SU-DHL-6 (cell line): ENCODE measurements at regions not wholly inside any gene's neighbourhood (a gene's known extent, or its start where the extent isn't known, plus 50 kb on each side); places are given as distances from the start of the nearest gene placed in this dataset.

Experiments
- H2AFZ ChIP-seq: fragments of 200-600 bp; sonication (generic); 2 replicates; pipeline ENCODE4 v1.6.1; 2014; ENCODE audit warnings: low read depth, mild to moderate bottlenecking, moderate library complexity, mixed read lengths, antibody characterized with exemption, low read length; ENCODE audit not compliant: severe bottlenecking
- H3F3A ChIP-seq: fragments of 200-600 bp; shearing (Covaris generic); 2 replicates; pipeline ENCODE4 v1.6.0; 2016; ENCODE audit warnings: antibody characterized with exemption, mild to moderate bottlenecking; ENCODE audit not compliant: insufficient read depth
- H3K27ac ChIP-seq: fragments of 200-600 bp; sonication (generic); 2 replicates; pipeline ENCODE4 v1.5.1; 2016; ENCODE audit warnings: low read depth, mild to moderate bottlenecking, low read length, moderate library complexity, mixed read lengths
- H3K27me3 ChIP-seq: fragments of 200-600 bp; sonication (generic), shearing (Covaris generic); 2 replicates; pipeline ENCODE4 v1.6.0; 2014; ENCODE audit warnings: mild to moderate bottlenecking, low read length
- H3K36me3 ChIP-seq: fragments of 200-600 bp; sonication (generic); 2 replicates; pipeline ENCODE4 v1.6.1; 2014; ENCODE audit warnings: mild to moderate bottlenecking, low read length, mixed read lengths
- H3K4me2 ChIP-seq: fragments of 300-600, 200-600 bp; shearing (Covaris generic), sonication (generic); 2 replicates; pipeline ENCODE4 v1.6.0; 2014; ENCODE audit warnings: low read length, low read depth, mild to moderate bottlenecking; ENCODE audit not compliant: poor library complexity, severe bottlenecking
- H3K4me3 ChIP-seq: fragments of 200-600 bp; sonication (generic); 2 replicates; pipeline ENCODE4 v1.5.1; 2014; ENCODE audit warnings: antibody characterized with exemption, low read length, mild to moderate bottlenecking, mixed read lengths; ENCODE audit not compliant: insufficient read depth, poor library complexity, severe bottlenecking
- H3K79me2 ChIP-seq: fragments of 200-600 bp; sonication (generic); 2 replicates; pipeline ENCODE4 v1.6.1; 2014; ENCODE audit warnings: mild to moderate bottlenecking, low read length, moderate library complexity; ENCODE audit not compliant: insufficient read depth
- H3K9ac ChIP-seq: fragments of 200-600 bp; sonication (generic); 2 replicates; pipeline ENCODE4 v1.7.0; 2014; ENCODE audit warnings: mild to moderate bottlenecking, low read length
- H3K9me2 ChIP-seq: fragments of 200-600 bp; sonication (generic); replicated peaks from 2 replicates; pipeline ENCODE4 v1.6.1; 2014; ENCODE audit warnings: low read length; ENCODE audit not compliant: insufficient read depth
- H3K9me3 ChIP-seq: fragments of 200-600 bp; sonication (generic); 2 replicates; pipeline ENCODE4 v1.6.1; 2014; ENCODE audit warnings: low read length, mixed read lengths; ENCODE audit not compliant: insufficient read depth
- H4K20me1 ChIP-seq: fragments of 200-600 bp; sonication (generic); 2 replicates; pipeline ENCODE4 v1.6.1; 2014; ENCODE audit warnings: low read depth, mild to moderate bottlenecking, antibody characterized with exemption, low read length, moderate library complexity, mixed read lengths
- EZH2phosphoT487 ChIP-seq: fragments of 200-600 bp; sonication (generic), shearing (Covaris generic); conservative IDR thresholded peaks from 2 replicates; pipeline ENCODE4 v1.6.1; 2018; ENCODE audit warnings: mild to moderate bottlenecking, antibody characterized with exemption, low read length, moderate library complexity, mixed read lengths
- TF ChIP-seq, protein P1 (sequence below): fragments of 200-600 bp; sonication (generic); IDR thresholded peaks from one replicate; pipeline ENCODE4 v1.5.1; 2017; ENCODE audit warnings: antibody characterized with exemption, mild to moderate bottlenecking, low read length, moderate library complexity; ENCODE audit not compliant: insufficient read depth, poor library complexity, severe bottlenecking

DNA sequence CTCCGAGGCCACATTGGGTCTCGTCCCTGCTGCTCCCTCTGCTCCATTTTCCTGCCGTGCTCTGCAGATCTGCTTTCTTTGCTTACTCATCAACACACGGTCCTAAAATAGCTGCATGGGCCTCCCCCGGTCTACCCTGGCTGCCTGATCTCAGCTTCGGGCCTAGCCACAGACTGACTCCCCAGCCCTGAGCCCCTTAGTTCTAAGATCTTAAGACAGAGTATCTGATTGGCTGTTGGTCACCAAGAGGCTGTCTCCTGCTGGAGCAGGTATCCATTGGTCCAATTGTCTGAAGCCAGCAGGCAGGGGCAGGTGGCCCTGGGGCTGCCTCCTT is 53.7 kb upstream of the NECTIN1 start:
- no peaks in the 10 kb centered on the region for H3K36me3 ChIP-seq
- H3K4me3 ChIP-seq: no peak overlapping the region
- TF ChIP-seq, protein P1, sequence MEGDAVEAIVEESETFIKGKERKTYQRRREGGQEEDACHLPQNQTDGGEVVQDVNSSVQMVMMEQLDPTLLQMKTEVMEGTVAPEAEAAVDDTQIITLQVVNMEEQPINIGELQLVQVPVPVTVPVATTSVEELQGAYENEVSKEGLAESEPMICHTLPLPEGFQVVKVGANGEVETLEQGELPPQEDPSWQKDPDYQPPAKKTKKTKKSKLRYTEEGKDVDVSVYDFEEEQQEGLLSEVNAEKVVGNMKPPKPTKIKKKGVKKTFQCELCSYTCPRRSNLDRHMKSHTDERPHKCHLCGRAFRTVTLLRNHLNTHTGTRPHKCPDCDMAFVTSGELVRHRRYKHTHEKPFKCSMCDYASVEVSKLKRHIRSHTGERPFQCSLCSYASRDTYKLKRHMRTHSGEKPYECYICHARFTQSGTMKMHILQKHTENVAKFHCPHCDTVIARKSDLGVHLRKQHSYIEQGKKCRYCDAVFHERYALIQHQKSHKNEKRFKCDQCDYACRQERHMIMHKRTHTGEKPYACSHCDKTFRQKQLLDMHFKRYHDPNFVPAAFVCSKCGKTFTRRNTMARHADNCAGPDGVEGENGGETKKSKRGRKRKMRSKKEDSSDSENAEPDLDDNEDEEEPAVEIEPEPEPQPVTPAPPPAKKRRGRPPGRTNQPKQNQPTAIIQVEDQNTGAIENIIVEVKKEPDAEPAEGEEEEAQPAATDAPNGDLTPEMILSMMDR: no peak
- TF ChIP-seq EZH2phosphoT487: no peak
- no peaks in the 10 kb centered on the region for H3K27me3 ChIP-seq
- no peak overlapping the region for H2AFZ ChIP-seq
- H3K27ac ChIP-seq: no peak overlapping the region
- no peaks in the 10 kb centered on the region for H3K9me3 ChIP-seq
- no peaks in the 10 kb centered on the region for H4K20me1 ChIP-seq
- H3K79me2 ChIP-seq: no peaks in the 10 kb centered on the region
- H3K9me2 ChIP-seq: no peaks in the 10 kb centered on the region
- H3K9ac ChIP-seq: no peak overlapping the region
- H3F3A ChIP-seq: no peaks in the 10 kb centered on the region
- H3K4me2 ChIP-seq: no peak overlapping the region

DNA sequence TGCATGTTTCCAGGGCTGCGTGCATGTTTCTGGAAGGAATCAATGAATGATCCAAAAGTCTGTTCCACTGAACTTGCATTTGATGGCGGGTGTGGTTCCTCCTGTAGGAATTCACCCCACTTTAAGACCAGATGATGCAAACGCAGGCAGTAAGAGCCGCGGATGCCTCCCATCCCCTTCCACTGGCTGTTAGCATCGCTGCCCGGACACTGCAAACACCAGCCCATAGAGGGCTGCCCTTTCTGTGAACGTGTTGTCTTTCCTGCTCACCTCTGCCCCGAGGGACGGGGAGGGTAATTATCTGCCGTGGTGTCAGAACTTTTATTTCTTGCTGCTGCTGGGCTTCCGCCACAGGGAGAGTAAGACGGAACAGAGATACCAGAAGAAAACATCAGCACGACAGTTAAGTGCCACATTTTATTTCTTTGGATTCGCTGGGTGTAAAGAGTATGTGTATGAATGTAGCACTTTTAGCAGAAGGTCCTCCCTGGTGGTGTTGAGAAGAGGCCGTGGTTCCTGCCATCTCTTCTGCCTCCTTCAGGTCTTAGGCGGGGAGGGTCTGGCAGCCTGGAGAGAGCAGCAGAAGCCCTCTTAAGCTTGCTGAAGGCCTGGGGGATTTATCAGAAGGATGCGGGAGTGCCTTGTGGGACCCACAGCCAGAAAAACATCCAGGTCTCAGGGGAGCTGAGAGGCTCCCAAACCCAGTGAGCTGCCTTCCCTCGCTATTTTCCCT is 53.2 kb upstream of the NECTIN1 start:
- no peaks in the 10 kb centered on the region for H3K9me3 ChIP-seq
- no peak overlapping the region for H3K27ac ChIP-seq

DNA sequence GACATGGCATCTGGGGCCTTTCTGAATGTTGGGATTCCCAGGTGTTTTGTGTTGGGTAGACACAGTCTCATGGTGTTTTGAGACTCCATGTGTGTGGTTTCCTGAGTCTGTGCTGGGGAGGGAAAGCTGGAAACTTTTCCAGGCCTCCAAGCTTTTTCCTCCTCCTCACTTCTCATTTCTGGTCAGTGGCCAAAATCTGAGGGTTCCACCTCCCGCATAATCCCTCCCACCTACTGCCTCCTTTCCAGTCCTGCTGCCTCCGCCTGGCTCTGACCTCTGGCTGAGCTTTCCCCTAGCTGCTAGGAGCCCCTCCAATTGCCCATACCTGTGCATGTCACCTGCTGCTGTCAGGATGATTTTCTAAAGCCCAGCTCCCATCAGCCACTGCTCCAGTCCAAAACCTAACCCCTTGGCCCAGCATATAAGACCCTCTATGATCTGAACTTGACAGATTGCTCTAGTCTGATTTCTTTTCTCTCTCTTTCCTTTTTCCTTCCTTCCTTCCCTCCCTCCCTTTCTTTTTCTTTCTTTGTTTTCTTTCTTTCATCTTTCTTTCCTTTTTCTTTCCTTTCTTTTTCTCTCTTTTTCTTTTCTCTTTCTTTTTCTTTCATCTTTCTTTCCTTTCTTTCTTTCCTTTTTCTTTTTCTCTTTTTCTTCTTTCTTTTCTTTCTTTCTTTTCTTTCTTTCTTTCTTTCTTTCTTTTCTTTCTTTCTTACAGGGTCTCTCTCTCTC is 51.4 kb upstream of the NECTIN1 start:
- no peak overlapping the region for H3K27ac ChIP-seq
- no peak for TF ChIP-seq EZH2phosphoT487
- TF ChIP-seq, protein P1: no peak
- H3K9ac ChIP-seq: no peak overlapping the region
- H2AFZ ChIP-seq: no peak overlapping the region
- no peaks in the 10 kb centered on the region for H3K36me3 ChIP-seq
- H3K79me2 ChIP-seq: no peaks in the 10 kb centered on the region
- no peaks in the 10 kb centered on the region for H3K9me3 ChIP-seq
- no peaks in the 10 kb centered on the region for H4K20me1 ChIP-seq
- H3K9me2 ChIP-seq: no peaks in the 10 kb centered on the region
- no peak overlapping the region for H3K4me2 ChIP-seq
- no peak overlapping the region for H3K4me3 ChIP-seq
- H3K27me3 ChIP-seq: no peaks in the 10 kb centered on the region
- no peaks in the 10 kb centered on the region for H3F3A ChIP-seq

More for the DNA sequence above, 53.2 kb upstream of the NECTIN1 start:
- no peak overlapping the region for H3K4me2 ChIP-seq
- H3K4me3 ChIP-seq: no peak overlapping the region
- H3K36me3 ChIP-seq: no peaks in the 10 kb centered on the region
- H3K9me2 ChIP-seq: no peaks in the 10 kb centered on the region
- H3K27me3 ChIP-seq: no peaks in the 10 kb centered on the region
- H4K20me1 ChIP-seq: no peaks in the 10 kb centered on the region
- TF ChIP-seq EZH2phosphoT487: no peak
- TF ChIP-seq, protein P1: no peak
- H2AFZ ChIP-seq: no peak overlapping the region
- H3K9ac ChIP-seq: no peak overlapping the region
- H3K79me2 ChIP-seq: no peaks in the 10 kb centered on the region
- no peaks in the 10 kb centered on the region for H3F3A ChIP-seq
